Stimulated activated naive CD8-positive, alpha-beta T cell treated with anti-CD3 and anti-CD28 coated beads, Interleukin-15, Interleukin-2, amounts not matched to agents 100 U/mL and 50 U/mL, for 24 hours (primary cell): ENCODE measurements at regions not wholly inside any gene's neighbourhood (a gene's known extent, or its start where the extent isn't known, plus 50 kb on each side); places are given as distances from the start of the nearest gene placed in this dataset.

ENCODE experiments used
- ATAC-seq: fragments of 150-1000 bp; cut with Tn5 transposase; one replicate; pipeline ENCODE4 v1.10.0; 2021
- DNase-seq: peaks from one replicate; pipeline ENCODE4 v3.0.0; 2021

DNA sequence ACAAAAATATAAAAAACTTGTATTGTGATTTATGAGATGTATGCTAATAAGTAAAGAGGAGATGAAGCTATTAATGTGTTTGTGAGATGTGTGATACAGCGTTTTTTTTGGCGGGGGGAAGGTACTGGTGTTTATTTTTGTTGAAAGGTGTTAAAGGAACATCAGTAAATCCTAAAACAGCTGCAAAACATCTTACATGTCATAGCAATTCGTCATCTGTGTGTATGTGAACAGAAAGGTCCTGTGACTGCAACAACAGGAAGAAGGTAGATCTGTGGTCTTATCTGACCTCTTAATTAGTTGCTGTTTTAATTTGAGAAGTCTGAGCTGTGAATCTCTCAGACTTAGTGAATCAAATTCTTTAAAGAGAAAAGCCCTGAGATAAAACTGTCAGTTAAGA is 1041.1 kb downstream of the JRKL start:
- DNase-seq (no peak), ATAC-seq (no peak)

DNA sequence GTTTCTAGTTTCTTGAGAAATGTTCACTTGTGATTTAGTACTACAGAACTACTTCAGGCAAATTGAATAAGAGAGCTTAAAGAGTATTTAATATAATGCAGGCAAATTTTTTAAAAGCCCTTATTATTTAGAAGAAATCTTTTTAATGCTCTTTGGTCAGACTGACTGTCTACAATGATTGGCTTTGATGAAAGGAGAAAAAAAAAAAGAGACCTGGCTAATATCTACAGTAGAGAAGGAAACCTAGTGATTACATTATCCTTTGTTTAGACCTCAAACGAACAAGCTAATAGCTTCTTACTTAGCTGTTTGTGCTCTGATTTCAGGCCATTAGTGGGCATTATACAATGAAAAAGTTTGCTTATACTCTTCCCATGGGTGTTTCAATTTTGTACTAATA is 1043.1 kb downstream of the JRKL start:
- ATAC-seq (no peak), DNase-seq (no peak)

DNA sequence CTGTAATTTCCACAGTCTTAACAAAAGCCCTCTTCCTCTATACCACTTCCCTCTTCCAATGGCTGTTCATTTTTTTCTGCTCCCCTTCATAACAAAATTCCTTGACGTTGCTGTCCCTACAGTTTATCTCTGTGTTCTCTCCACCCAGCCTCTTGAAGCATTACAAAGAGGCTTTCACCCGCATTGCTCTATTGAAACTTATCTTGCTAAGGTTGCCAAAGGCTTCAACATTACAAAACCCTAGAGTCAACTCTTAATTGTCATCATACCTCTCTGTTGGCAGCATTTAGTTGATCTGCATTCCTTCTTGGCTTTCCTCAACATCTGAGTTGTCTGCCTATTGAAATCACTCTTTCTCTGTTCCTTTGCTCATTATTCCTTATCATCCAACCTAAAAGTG is 1055.7 kb downstream of the JRKL start:
- no peak for ATAC-seq

DNA sequence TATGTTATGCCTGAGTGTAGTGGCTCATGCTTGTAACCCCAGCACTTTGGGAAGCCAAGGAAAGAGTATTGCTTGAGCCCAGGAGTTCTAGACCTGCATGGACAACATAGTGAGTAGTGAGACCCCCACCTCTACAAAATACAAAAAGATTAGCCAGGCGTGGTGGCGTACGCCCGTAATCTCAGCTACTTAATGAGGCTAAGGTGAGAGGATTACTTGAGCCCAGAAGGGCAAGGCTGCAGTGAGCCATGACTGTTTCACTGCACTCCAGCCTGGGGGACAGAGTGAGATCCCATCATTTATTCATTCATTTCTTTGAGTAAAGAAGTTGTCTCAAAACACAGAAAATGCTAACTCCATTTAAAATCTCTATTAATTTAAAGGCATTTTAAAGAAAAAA is 1061.6 kb downstream of the JRKL start:
- DNase-seq, result no peak
- no peak for ATAC-seq

More for the DNA sequence above, 1055.7 kb downstream of the JRKL start:
- DNase-seq, result no peak

DNA sequence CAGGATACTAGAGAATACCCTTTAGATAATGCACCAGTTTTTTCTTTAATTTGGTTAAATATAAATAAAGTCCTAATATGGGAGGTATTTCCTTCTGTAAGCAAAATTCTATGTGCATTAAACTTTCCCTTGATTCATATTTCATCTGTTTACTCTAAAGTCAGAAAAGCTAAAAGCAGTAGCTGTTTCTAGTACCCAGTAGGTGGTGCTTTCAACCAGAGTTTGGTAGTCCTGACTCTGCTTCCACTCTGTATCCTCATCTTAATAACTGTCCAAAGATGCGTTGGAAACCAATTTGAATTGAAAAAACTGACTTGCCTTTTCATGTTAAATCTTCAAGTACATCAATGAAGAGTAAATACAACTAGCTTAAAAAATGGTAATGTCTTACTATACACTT is 1065.2 kb downstream of the JRKL start:
- no peak for ATAC-seq
- DNase-seq, result no peak

DNA sequence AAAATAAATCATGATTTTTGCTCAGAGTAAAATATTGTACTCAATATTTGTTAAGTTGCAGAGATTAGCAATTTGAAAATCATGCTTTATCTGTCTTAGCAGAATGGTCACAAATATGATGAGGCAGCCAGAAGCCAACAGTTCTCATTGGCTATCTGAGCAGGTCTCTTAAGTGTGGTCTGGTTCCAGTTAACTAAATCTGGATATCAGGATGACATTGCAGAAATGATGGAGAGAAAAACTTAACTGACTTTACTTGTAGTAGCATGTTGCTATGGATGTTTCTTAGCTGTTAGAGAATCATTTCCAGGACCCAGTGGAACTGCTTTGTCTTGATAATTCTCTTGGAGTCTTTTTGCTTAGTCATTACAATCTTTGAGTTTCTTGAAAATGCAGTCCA is 1070.3 kb downstream of the JRKL start:
- no peak for ATAC-seq
- DNase-seq, result no peak

DNA sequence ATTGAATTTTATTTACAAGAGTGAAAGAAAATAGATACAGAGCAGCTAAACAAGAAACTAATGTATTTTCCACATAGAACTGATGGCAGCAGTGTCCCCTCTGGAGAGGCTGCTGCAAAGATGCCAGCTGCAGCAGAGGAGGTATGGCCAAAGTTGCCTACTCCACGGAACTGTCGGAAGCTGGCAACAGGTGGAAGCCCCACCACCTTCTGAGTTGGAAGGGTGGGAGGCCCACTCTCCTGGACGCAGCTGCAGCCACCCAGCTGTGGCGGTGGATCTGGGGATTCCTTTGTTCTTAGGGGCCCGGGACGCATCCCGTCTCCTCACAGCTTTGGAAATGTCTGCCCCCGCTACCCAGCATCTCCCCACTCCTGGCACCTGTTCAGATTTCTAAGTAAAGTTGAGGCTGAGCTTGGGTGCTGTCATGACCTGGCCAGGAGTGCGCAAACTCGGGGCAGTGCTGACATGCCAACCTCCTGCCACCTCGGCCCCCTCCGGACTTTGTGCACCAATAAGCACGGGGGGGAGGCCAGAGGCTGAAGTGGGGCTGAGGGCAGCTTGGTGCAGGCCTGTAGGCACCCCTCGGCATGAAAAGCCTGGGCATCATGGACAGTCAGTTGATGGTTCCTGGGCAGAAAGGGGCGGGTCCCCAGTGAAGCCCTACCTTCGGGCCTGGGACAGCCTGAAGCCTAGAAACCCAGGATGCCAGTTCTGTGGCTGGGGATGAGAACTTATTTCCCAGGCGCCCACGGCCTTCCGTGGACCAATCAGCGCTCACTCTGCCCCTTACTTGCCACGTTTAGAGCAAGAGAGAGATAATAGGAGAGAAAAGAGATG is 1071.4 kb downstream of the JRKL start:
- ATAC-seq (no peak), DNase-seq (no peak)

DNA sequence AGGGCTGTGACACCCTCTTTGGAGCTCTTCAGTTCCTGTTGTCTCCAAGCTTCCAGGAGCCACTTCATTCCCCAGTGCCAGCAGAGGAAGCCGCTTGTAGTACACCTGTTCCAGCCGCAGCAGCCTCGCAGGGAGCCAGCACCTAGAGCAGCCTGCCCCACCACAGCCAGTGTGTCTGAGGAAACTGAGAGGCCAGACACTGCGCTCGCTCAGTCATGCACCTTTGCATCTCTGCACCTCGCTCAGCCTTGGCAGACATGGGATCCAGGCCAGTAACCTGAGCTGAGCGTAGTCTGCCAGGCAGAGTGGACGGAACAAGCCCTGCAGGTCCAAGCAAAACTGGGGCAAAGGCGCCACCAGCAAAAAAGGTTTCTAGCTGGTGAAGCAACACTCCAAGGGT is 1072.1 kb downstream of the JRKL start:
- ATAC-seq, result no peak
- no peak for DNase-seq

DNA sequence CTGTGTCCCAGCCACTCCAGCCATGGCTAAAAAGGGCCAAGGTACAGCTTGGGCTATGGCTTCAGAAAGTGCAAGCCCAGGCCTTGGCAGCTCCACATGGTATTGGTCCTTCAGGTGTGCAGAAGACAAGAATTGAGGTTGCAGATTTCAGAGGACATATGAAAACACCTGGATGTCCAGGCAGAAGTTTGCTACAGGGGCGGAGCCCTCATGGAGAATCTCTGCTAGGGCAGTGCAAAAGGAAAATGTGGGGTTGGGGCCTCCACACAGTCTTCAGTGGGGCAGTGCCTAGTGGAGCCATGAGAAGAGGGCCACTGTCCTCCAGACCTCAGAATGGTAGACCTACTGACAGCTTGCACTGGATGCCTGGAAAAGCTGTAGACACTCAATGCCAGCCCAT is 1074.1 kb downstream of the JRKL start:
- ATAC-seq, result no peak

DNA sequence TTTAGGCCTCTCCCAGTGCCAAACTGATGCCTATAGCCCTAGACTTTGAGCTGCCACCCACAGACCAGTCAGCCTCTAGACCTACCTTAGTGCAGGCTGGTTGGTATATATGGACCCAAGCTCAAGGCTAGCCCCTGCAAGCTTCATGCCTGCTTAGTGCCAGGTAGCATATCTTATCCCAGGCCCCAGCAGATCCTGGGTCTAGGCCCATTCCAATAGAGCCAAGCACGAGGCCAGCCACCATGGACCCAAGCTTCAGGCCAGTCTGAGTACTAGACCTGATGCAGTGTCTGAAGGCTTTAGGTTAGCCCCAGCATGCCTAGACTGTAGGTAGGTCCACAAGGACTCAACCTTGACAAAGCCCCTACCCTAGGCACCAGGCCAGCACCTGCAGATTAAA is 1081.7 kb downstream of the JRKL start:
- ATAC-seq, result no peak
- no peak for DNase-seq

More for the DNA sequence above, 1074.1 kb downstream of the JRKL start:
- no peak for DNase-seq

DNA sequence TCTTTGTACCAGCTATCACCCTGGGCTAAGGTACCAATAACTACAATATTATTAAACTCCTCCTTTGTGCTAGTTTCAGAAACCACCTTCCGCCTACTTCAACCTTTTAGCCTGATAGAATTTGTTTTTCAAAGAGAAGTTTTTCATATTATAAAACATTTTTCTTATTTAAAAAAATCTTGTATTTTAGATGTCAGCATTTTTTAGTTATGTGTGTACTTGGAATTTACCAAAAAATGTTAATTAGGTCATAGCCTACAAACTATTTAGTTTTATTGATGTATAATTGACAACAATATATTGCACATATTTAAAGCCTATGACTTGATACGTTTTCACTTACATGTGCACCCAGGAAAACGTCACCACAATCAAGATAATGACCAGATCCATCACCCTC is 1097.6 kb downstream of the JRKL start:
- ATAC-seq (no peak), DNase-seq (no peak)

DNA sequence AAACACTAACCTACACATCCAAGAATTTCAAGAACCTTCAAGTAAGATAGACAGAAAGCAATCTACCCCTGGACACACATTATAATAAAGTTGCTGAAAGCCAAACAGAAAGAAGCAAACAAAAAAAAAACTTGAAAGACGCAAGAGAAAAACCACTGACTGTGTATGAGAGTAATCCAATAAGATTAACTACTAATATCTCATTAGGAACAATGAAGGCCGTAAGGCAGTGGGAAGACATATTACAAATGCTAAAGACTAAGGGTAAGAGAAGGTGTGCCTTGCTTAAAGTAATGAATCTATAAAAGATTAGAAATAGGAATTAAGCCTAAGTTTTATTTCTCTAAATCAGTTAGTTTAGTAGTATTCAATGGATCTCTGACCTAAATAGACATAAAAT is 1109.1 kb downstream of the JRKL start:
- no peak for DNase-seq
- ATAC-seq, result no peak

DNA sequence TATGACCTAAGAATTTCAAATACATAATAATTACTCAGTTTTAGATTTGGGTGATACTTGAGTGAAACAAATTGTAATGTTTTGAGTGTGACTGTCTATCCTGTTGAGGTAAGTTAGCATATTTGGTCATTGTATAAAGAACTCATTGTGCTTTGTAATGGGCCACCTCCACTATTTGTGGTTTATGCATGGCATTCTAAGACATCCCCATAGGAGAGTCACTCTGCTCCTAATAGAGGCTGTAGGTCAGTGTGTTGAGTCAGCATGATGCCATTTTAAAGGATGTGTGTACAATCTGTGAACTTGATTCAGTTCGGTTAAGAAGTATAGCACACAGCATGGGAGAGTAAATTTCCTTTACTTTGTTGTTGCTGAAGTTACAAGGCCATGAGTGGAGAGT is 1112.4 kb downstream of the JRKL start:
- DNase-seq, result no peak
- no peak for ATAC-seq

DNA sequence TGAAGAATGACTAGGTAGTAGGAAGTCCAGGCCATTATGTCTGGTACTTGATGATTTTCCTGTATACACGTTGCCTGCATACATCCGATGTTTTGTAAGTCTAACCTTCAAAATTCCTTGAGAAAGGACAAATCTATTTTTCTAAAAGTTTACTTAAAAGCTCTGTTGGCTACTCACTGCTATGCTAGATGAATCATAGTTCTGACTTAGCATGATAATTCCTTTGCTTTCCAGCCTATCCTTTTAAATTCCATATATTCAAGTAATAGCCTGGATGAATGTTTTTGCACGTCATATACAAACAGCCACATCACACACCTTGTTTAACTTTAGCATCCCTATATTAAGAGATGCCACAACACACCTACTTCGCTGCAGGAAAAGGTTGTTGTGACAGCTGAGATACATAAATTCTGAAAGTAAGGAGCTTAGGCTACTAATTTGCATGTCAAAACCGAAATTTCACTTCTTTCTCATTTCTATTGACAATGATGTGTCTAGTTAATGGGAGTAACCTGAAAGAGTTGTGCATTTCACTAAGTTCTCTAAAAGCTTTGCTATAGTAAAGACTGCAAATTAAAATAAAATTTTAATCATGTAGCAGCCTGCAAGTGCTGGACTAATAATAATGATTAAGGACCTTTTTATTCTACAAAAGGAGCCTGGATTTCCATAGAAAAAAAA is 1116.4 kb downstream of the JRKL start:
- ATAC-seq (no peak), DNase-seq (no peak)

DNA sequence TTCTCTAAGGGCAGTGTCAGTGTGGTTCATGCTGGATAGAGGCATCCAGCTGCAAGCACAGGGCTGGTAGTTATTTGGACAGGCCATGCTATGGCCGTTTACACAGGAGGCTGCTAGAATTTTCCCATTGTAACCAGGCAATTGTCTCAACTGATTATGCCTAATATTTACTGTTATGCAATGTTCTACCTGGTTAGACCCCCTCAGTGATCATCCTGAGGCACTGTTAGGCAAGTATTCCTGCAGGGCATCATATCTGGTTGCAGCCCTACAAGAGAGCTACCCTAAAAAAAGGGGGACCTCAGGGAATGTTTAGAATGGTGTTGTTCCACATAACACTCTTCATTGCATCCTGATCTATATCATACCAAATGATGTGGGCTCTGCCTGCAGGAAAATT is 1124.6 kb downstream of the JRKL start:
- no peak for DNase-seq
- no peak for ATAC-seq

DNA sequence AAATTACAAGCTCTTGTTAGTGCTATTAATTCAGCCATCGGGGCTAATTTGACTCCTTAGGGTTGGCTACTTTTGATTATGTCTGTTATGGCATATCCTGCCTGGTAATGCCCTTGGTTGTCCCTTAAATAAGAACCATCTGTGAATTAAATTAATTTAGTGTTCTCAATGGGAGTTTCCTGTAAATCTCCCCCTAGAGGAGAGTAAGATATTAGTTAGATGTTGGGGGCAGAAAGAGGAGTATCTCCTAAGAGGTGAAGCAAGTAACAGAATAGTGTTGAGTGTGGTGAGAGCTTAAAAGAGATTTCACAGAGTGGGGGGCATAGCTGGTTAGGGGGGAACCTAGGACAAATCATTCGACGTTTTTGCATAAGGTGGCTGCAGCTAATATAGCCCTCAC is 1126.9 kb downstream of the JRKL start:
- DNase-seq (no peak), ATAC-seq (no peak)

DNA sequence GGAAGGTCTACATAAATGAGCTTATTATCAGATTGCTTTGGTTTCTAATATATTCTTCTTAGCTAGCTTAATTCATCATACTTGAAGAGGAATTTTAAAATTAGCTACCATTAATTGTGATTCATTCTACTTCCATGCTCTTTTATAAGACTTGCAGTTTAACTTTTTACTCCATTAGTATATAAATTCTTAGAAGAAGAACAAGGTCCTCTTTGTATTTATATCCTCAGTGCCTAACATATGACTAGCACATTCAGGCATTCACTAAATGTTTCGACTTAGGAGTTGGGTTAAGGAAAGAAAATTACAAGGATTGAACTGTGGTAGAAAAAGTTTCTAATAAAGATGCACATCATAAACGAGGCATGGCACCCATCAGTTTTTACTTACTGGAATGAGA is 1135.5 kb downstream of the JRKL start:
- no peak for DNase-seq
- no peak for ATAC-seq

DNA sequence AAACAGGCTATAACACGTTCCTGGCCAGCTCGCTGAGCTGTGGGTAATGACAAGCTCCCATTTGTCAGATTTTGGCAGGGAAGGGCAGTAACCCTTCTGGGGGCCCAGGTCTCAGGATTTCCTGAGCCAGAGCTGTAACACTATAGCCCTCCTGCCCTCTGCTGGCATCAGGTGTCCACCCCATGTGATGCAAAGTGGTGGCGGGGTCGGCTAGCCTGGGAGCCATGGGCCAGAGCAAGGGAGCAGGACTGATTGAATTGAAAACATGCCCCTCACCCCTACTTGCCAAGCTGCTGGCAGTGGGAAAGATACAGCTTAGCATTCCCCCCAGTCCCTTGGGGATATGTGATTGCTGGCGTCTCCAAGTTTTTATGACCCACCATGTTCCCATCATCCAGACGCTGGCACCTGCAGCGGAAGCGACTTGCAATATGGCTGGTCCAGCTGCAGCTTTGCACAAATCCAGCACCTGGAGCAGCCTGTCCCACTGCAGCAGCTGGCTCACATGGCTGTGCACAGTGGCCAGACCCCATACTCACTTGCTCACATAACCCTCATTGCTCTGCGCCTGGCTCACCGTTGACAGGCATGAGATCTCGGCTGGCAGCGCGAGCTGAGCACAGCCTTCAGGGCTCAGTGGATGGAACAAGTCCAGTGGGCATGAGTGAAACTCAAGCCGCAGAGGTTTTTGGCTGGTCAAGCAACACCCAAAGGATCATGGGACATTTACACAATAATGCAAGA is 1147.8 kb downstream of the JRKL start:
- DNase-seq, result no peak
- no peak for ATAC-seq

DNA sequence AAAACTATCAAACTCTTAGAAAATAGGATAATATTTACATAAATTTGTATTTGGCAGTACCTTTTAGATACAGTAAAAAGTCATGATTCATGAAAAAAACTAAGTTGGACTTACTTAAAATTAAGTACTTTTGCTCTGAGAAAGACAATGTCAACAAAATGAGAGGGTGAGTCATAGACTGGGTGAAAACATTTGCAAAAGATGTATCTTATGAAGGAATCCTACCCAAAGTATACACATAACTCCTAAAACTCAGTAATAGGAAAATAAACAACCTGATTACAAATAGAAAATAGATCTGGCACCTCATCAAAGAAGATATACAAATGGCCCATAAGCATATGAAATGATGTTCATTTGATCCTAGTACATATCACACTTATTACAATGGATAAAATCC is 1154.6 kb downstream of the JRKL start:
- ATAC-seq, result no peak
- no peak for DNase-seq

DNA sequence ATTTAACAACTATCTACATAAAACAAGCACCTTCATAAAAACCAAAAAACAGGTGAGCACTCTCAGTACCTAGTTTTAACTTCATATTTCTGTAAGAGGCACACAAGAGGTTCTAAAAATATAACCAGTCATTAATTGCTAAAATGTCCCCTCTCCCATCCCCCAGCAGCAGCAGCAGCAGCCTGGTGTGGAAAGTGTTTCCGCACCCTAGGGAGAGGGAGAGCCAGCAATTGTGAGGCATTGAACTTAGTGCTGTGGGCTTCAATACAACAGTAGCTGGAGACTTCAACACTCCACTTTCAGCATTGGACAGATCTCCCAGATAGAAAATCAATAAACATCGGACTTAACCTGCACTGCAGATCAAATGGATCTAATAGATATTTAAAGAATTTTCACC is 1158.5 kb downstream of the JRKL start:
- DNase-seq (no peak), ATAC-seq (no peak)

DNA sequence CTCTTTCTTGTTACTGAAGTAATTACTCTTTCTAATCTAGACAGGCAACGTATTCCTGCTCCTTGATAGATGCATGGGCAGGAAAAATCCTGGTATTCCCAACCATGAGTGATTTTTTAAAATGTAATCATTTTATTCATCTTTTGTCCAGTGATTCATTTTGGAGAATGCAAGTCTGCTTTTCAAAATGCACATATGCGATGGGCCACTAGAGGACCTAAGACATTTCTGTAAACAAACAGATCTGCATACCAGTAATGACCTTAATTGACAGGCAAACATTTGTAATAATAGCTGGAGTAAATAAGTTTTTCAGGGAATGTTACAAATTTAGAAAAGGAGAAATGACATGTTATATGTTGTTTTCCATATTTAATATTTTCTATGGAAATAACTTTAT is 1167.6 kb downstream of the JRKL start:
- DNase-seq, result no peak
- no peak for ATAC-seq

DNA sequence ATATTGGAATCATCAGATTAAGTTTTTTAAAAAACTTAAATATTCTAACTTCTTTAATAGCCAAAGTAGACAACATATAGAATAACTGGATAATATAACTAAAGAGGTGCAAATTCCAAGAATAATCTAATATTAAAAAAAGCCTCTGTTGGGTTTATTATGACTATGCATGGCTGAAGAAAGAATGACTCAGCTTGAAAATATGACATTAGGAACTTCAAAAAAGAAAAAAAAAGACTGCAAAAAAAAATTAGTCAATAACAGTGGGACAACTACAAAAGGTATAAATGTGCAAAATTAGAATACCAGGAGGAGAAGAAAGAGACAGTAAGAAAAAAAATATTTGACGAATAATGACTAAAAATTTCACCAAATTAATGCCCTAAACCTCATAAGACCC is 1178.0 kb downstream of the JRKL start:
- no peak for ATAC-seq
- DNase-seq, result no peak

DNA sequence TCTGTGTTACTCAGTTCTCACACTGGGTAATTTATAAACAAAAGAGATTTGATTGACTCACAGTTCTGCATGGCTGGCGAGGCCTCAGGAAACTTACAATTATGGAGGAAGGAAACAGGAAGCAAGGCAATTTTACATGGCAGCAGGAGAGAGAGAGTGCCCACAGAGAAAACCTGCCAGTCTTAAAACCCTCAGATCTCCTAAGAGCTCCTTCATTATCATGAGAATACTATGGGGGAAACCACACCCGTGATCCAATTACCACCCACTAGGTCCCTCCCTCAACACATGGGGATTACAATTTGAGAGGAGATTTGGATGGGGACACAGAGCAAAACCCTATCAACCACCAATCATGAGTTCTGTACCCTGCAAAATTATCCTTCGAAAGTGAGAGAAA is 1180.8 kb downstream of the JRKL start:
- ATAC-seq (no peak), DNase-seq (no peak)
